CD14-positive monocyte (primary cell): ENCODE measurements at regions not wholly inside any gene's neighbourhood (a gene's known extent, or its start where the extent isn't known, plus 50 kb on each side); places are given as distances from the start of the nearest gene placed in this dataset.

Experiments used
- DNase-seq, 3 donors: peaks; one replicate each; pipeline ENCODE4 v3.0.0-alpha.2; 2011 to 2022
- H2AFZ ChIP-seq: 2 replicates; pipeline ENCODE4 v1.6.0; 2012; ENCODE audit warnings: mild to moderate bottlenecking, low read depth, low read length, inconsistent platforms; ENCODE audit not compliant: insufficient read depth, poor library complexity, severe bottlenecking
- H3K27ac ChIP-seq, 2 donors: 1 replicate in 1 of 2; 2 replicates in 1 of 2; pipeline ENCODE4 v1.5.1; 2012 to 2013; ENCODE audit warnings: low read length in 2 of 2, control low read depth in 1 of 2, inconsistent platforms in 1 of 2, low read depth in 1 of 2, mild to moderate bottlenecking in 1 of 2
- H3K27me3 ChIP-seq, 2 donors: one replicate each; pipeline versions ENCODE4 v1.6.0 to v1.6.1; 2011 to 2013; ENCODE audit warnings: low read length in 2 of 2; ENCODE audit not compliant: control insufficient read depth in 2 of 2, insufficient read depth in 2 of 2
- H3K36me3 ChIP-seq, 2 donors: replicated peaks in 1 of 2; 1 replicate in 1 of 2; 2 replicates in 1 of 2; pipeline versions ENCODE4 v1.5.1 to v1.6.1; 2012 to 2013; ENCODE audit warnings: low read length in 2 of 2, control low read depth in 1 of 2, inconsistent platforms in 1 of 2, mild to moderate bottlenecking in 1 of 2; ENCODE audit not compliant: insufficient read depth in 2 of 2, control insufficient read depth in 1 of 2
- H3K4me1 ChIP-seq, 2 donors: 1 replicate in 1 of 2; 2 replicates in 1 of 2; pipeline versions ENCODE4 v1.5.1 to v1.6.1; 2012 to 2013; ENCODE audit warnings: low read length in 2 of 2, control low read depth in 1 of 2, inconsistent platforms in 1 of 2, mild to moderate bottlenecking in 1 of 2, moderate library complexity in 1 of 2; ENCODE audit not compliant: insufficient read depth in 2 of 2, control insufficient read depth in 1 of 2
- H3K4me2 ChIP-seq: replicated peaks from 2 replicates; pipeline ENCODE3; 2012; ENCODE audit warnings: low read length, moderate library complexity, mild to moderate bottlenecking; ENCODE audit not compliant: poor library complexity, severe bottlenecking; ENCODE audit errors: extremely low read depth
- H3K4me3 ChIP-seq, 3 experiments: fragments of 200-600 bp in 1 of 3; sonication (generic) in 1 of 3; replicated peaks in 1 of 3; 1 replicate in 2 of 3; 2 replicates in 1 of 3; pipeline ENCODE4 v1.5.1; 2011 to 2013; ENCODE audit warnings: low read length in 3 of 3, mild to moderate bottlenecking in 3 of 3, control low read depth in 2 of 3, low read depth in 2 of 3, inconsistent platforms in 1 of 3, moderate library complexity in 1 of 3
- H3K79me2 ChIP-seq: 2 replicates; pipeline ENCODE4 v1.6.0; 2012; ENCODE audit warnings: mild to moderate bottlenecking, control low read depth, inconsistent platforms, low read length, moderate library complexity; ENCODE audit not compliant: insufficient read depth
- H3K9ac ChIP-seq: 2 replicates; pipeline ENCODE4 v1.6.0; 2017; ENCODE audit warnings: low read length, mild to moderate bottlenecking; ENCODE audit not compliant: insufficient read depth, poor library complexity, severe bottlenecking
- H3K9me3 ChIP-seq, 2 donors: replicated peaks in 1 of 2; 1 replicate in 1 of 2; 2 replicates in 1 of 2; pipeline versions ENCODE4 v1.5.1 to v1.6.1; 2012 to 2013; ENCODE audit warnings: low read length in 2 of 2, control low read depth in 1 of 2; ENCODE audit not compliant: control insufficient read depth in 1 of 2, insufficient read depth in 1 of 2
- H4K20me1 ChIP-seq: 2 replicates; pipeline ENCODE4 v1.6.0; 2012; ENCODE audit warnings: mild to moderate bottlenecking, low read length, control low read depth, moderate library complexity; ENCODE audit not compliant: insufficient read depth
- H3K27ac Mint-ChIP-seq, 7 donors: one replicate each; pipeline ENCODE4 v1.8.0; 2020; ENCODE audit warnings: mild to moderate bottlenecking in 7 of 7, mixed read lengths in 7 of 7, moderate library complexity in 6 of 7, inconsistent platforms in 2 of 7
- H3K27me3 Mint-ChIP-seq, 3 donors: one replicate each; pipeline ENCODE4 v1.8.0; 2021 to 2022; ENCODE audit warnings: low read depth in 3 of 3, mild to moderate bottlenecking in 3 of 3, mixed read lengths in 3 of 3, moderate library complexity in 3 of 3, inconsistent platforms in 1 of 3
- H3K36me3 Mint-ChIP-seq, 2 donors: one replicate each; pipeline ENCODE4 v1.8.0; 2020; ENCODE audit warnings: mixed read lengths in 2 of 2, inconsistent platforms in 1 of 2, mild to moderate bottlenecking in 1 of 2
- H3K4me1 Mint-ChIP-seq: one replicate; pipeline ENCODE4 v1.8.0; 2020; ENCODE audit warnings: mild to moderate bottlenecking, mixed read lengths
- H3K4me3 Mint-ChIP-seq, 2 donors: one replicate each; pipeline ENCODE4 v1.8.0; 2020; ENCODE audit warnings: mild to moderate bottlenecking in 2 of 2, mixed read lengths in 2 of 2, moderate library complexity in 1 of 2
- H3K9me3 Mint-ChIP-seq, 7 donors: one replicate each; pipeline ENCODE4 v1.8.0; 2020 to 2022; ENCODE audit warnings: mixed read lengths in 7 of 7, mild to moderate bottlenecking in 6 of 7, moderate library complexity in 6 of 7, inconsistent platforms in 2 of 7
- CTCF ChIP-seq: fragments of 200-600 bp; IDR thresholded peaks from one replicate; pipeline ENCODE4 v1.8.0; 2022; ENCODE audit warnings: antibody characterized with exemption, mild to moderate bottlenecking
- WGBS: methylation state at CpG from one replicate; pipeline ENCODE4 v1.1.5; 2013; ENCODE audit warnings: missing lambda C conversion rate; ENCODE audit not compliant: insufficient coverage; 5-methylcytosine and 5-hydroxymethylcytosine counted together
- intact Hi-C, 2 donors: fragments of 100-400 bp; cut with micrococcal nuclease; formaldehyde crosslinking; loops; one replicate each; pipeline versions ENCODE4 v1.15.0 to v1.15.1; 2023

DNA sequence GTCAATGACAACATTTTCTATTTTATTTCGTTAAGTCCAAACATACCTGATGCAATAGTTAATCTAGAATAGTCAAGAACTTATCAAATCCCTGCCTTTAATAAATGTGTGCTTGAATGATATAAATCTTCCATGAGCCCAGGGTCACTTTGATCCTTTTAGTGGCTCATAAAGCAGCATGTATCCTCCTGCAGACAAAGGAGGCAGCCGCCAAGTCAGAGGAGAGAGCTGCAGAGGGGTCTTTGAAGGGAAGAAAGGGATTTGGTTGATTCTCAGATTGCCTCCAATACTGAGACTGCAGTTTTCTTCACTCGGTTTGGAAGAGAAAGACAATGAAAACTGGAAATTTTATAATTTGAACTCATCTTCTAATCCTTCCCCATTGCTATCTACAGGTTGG lies 378.4 kb upstream of the PIK3C3 start:
- Histone ChIP-seq H3K4me3 (no peak overlapping the region), H3K9ac (no peak overlapping the region), H3K27me3 (no peaks in the 10 kb centered on the region), H3K36me3 (no peaks in the 10 kb centered on the region), H3K79me2 (no peaks in the 10 kb centered on the region), H3K9me3 (no peaks in the 10 kb centered on the region), H4K20me1 (no peaks in the 10 kb centered on the region), H3K27ac (no peak overlapping the region), H3K4me1 (no peaks in the 10 kb centered on the region), H3K4me2 (no peak overlapping the region), H2AFZ (no peak overlapping the region)
- no peak for DNase-seq
- intact Hi-C loops = no loop called here
- H3K4me1 Mint-ChIP-seq = no peaks in the 10 kb centered on the region
- no CpG with 5 or more reads among the region's 3 CpGs for WGBS
- no peak overlapping the region for H3K4me3 Mint-ChIP-seq
- no peaks in the 10 kb centered on the region for H3K36me3 Mint-ChIP-seq
- TF ChIP-seq CTCF = no peak
- H3K27me3 Mint-ChIP-seq = peaks cover 0 to under 1% (median 0%) of the 10 kb centered on the region in 3 donors
- peaks cover 0 to 2% (median 0%) of the 10 kb centered on the region in 7 donors for H3K9me3 Mint-ChIP-seq
- no peak overlapping the region for H3K27ac Mint-ChIP-seq

GRCh38 chr18:41569867-41570266 lies 385.2 kb upstream of the PIK3C3 start:
- Mint-ChIP-seq H3K4me3 (no peak overlapping the region), H3K36me3 (no peaks in the 10 kb centered on the region), H3K27ac (no peak overlapping the region), H3K4me1 (no peaks in the 10 kb centered on the region), H3K9me3 (peaks cover 0 to 7% (median 2%) of the 10 kb centered on the region in 7 donors), H3K27me3 (no peaks in the 10 kb centered on the region)
- H3K79me2 ChIP-seq = no peaks in the 10 kb centered on the region
- no peaks in the 10 kb centered on the region for H4K20me1 ChIP-seq
- H3K36me3 ChIP-seq = no peaks in the 10 kb centered on the region
- no peak overlapping the region for H3K27ac ChIP-seq
- no CpG with 5 or more reads among the region's 1 CpG for WGBS
- no peaks in the 10 kb centered on the region for H3K4me1 ChIP-seq
- no peaks in the 10 kb centered on the region for H3K27me3 ChIP-seq
- no peak overlapping the region for H2AFZ ChIP-seq
- no peak overlapping the region for H3K9ac ChIP-seq
- H3K9me3 ChIP-seq = no peaks in the 10 kb centered on the region
- TF ChIP-seq CTCF = no peak
- no peak overlapping the region for H3K4me2 ChIP-seq
- no peak overlapping the region for H3K4me3 ChIP-seq
- intact Hi-C loops = no loop called here
- no peak for DNase-seq
